ENCODE measurements at regions not wholly inside any gene's neighbourhood (a gene's known extent, or its start where the extent isn't known, plus 50 kb on each side); places are given as distances from the start of the nearest gene placed in this dataset.

- no peaks in the 10 kb centered on the region for H3K27me3 ChIP-seq (replicated peaks; ENCODE audit: insufficient read depth)
- H3F3A ChIP-seq (ENCODE audit: insufficient read depth): no peaks in the 10 kb centered on the region
- DNase-seq: no peak
- no peaks in the 10 kb centered on the region for H4K20me1 ChIP-seq (ENCODE audit: insufficient read depth)
- no peak overlapping the region for H3K9ac ChIP-seq
- TF ChIP-seq EZH2 (IDR thresholded peaks at IDR 0.05; ENCODE audit: insufficient read depth, poor library complexity, severe bottlenecking) (no peak), EZH2phosphoT487 (IDR thresholded peaks at IDR 0.05; ENCODE audit: insufficient read depth, low read depth) (no peak)
- no peaks in the 10 kb centered on the region for H3K9me2 ChIP-seq (ENCODE audit: insufficient read depth)
- no peaks in the 10 kb centered on the region for H3K9me3 ChIP-seq (ENCODE audit: low read depth)
- no peak overlapping the region for H2AFZ ChIP-seq
- no peaks in the 10 kb centered on the region for H3K79me2 ChIP-seq (ENCODE audit: insufficient read depth)
- no peak overlapping the region for H3K4me3 ChIP-seq
- H3K36me3 ChIP-seq (ENCODE audit: low read depth): no peaks in the 10 kb centered on the region
- in situ Hi-C loops (cut with MboI): no loop called here
- H3K4me2 ChIP-seq (ENCODE audit: unreplicated experiment): no peak overlapping the region
- no peak overlapping the region for H3K27ac ChIP-seq
- no peaks in the 10 kb centered on the region for H3K4me1 ChIP-seq (ENCODE audit: insufficient read depth)
Measured at GRCh38 chr2:52288596-52288995, 1256.7 kb upstream of the NRXN1 start.

- H3K27me3 ChIP-seq (replicated peaks; ENCODE audit: insufficient read depth): no peaks in the 10 kb centered on the region
- H3K4me2 ChIP-seq (ENCODE audit: unreplicated experiment): no peak overlapping the region
- in situ Hi-C loops (cut with MboI): no loop called here
- no peak for TF ChIP-seq EZH2 (IDR thresholded peaks at IDR 0.05; ENCODE audit: insufficient read depth, poor library complexity, severe bottlenecking)
- no peak for TF ChIP-seq EZH2phosphoT487 (IDR thresholded peaks at IDR 0.05; ENCODE audit: insufficient read depth, low read depth)
- H3K4me3 ChIP-seq: no peak overlapping the region
- no peaks in the 10 kb centered on the region for H3F3A ChIP-seq (ENCODE audit: insufficient read depth)
- peak; percentile 34 for DNase-seq
- H2AFZ ChIP-seq: no peak overlapping the region
- H3K27ac ChIP-seq: no peak overlapping the region
- WGBS, 2 experiments (ENCODE audit: low coverage in 1 of 2, low lambda C conversion rate in 2 of 2, missing lambda C conversion rate in 2 of 2): 15 to 18% methylated on average over 3 of the region's 3 CpGs
- no peaks in the 10 kb centered on the region for H3K9me3 ChIP-seq (ENCODE audit: low read depth)
- H3K36me3 ChIP-seq (ENCODE audit: low read depth): no peaks in the 10 kb centered on the region
- H3K9ac ChIP-seq: no peak overlapping the region
- H3K4me1 ChIP-seq (ENCODE audit: insufficient read depth): no peaks in the 10 kb centered on the region
- H4K20me1 ChIP-seq (ENCODE audit: insufficient read depth): no peaks in the 10 kb centered on the region
- H3K9me2 ChIP-seq (ENCODE audit: insufficient read depth): no peaks in the 10 kb centered on the region
- H3K79me2 ChIP-seq (ENCODE audit: insufficient read depth): no peaks in the 10 kb centered on the region
Measured at GRCh38 chr2:52269696-52270485, 1238.0 kb upstream of the NRXN1 start.

GRCh38 chr2:52264911-52265310, 1233.0 kb upstream of the NRXN1 start:
- H3K4me1 ChIP-seq (ENCODE audit: insufficient read depth): no peaks in the 10 kb centered on the region
- no peaks in the 10 kb centered on the region for H3K79me2 ChIP-seq (ENCODE audit: insufficient read depth)
- TF ChIP-seq EZH2 (IDR thresholded peaks at IDR 0.05; ENCODE audit: insufficient read depth, poor library complexity, severe bottlenecking): no peak
- no peak for TF ChIP-seq EZH2phosphoT487 (IDR thresholded peaks at IDR 0.05; ENCODE audit: insufficient read depth, low read depth)
- no peaks in the 10 kb centered on the region for H3F3A ChIP-seq (ENCODE audit: insufficient read depth)
- 44 to 53% methylated on average over 2 of the region's 2 CpGs for WGBS, 2 experiments (ENCODE audit: low coverage in 1 of 2, low lambda C conversion rate in 2 of 2, missing lambda C conversion rate in 2 of 2)
- no peaks in the 10 kb centered on the region for H3K27me3 ChIP-seq (replicated peaks; ENCODE audit: insufficient read depth)
- H3K9ac ChIP-seq: no peak overlapping the region
- no peak for DNase-seq
- no peak overlapping the region for H3K27ac ChIP-seq
- H3K4me3 ChIP-seq: no peak overlapping the region
- no peak overlapping the region for H2AFZ ChIP-seq
- no peaks in the 10 kb centered on the region for H4K20me1 ChIP-seq (ENCODE audit: insufficient read depth)
- no peaks in the 10 kb centered on the region for H3K9me3 ChIP-seq (ENCODE audit: low read depth)
- no peak overlapping the region for H3K4me2 ChIP-seq (ENCODE audit: unreplicated experiment)
- no peaks in the 10 kb centered on the region for H3K9me2 ChIP-seq (ENCODE audit: insufficient read depth)
- in situ Hi-C loops (cut with MboI): no loop called here
- H3K36me3 ChIP-seq (ENCODE audit: low read depth): no peaks in the 10 kb centered on the region

- TF ChIP-seq EZH2phosphoT487 (IDR thresholded peaks at IDR 0.05; ENCODE audit: insufficient read depth, low read depth) (no peak), EZH2 (IDR thresholded peaks at IDR 0.05; ENCODE audit: insufficient read depth, poor library complexity, severe bottlenecking) (no peak)
- H3K27me3 ChIP-seq (replicated peaks; ENCODE audit: insufficient read depth): no peaks in the 10 kb centered on the region
- no peaks in the 10 kb centered on the region for H3K4me1 ChIP-seq (ENCODE audit: insufficient read depth)
- H3K4me2 ChIP-seq (ENCODE audit: unreplicated experiment): no peak overlapping the region
- H3K9me2 ChIP-seq (ENCODE audit: insufficient read depth): no peaks in the 10 kb centered on the region
- no peak overlapping the region for H2AFZ ChIP-seq
- H3K79me2 ChIP-seq (ENCODE audit: insufficient read depth): no peaks in the 10 kb centered on the region
- H3F3A ChIP-seq (ENCODE audit: insufficient read depth): no peaks in the 10 kb centered on the region
- H4K20me1 ChIP-seq (ENCODE audit: insufficient read depth): no peaks in the 10 kb centered on the region
- 18 to 21% methylated on average over 3 of the region's 3 CpGs for WGBS, 2 experiments (ENCODE audit: low coverage in 1 of 2, low lambda C conversion rate in 2 of 2, missing lambda C conversion rate in 2 of 2)
- no peak overlapping the region for H3K27ac ChIP-seq
- in situ Hi-C loops (cut with MboI): no loop called here
- H3K4me3 ChIP-seq: no peak overlapping the region
- H3K9ac ChIP-seq: no peak overlapping the region
- H3K9me3 ChIP-seq (ENCODE audit: low read depth): no peaks in the 10 kb centered on the region
- H3K36me3 ChIP-seq (ENCODE audit: low read depth): no peaks in the 10 kb centered on the region
- DNase-seq: no peak
Measured at GRCh38 chr2:52264488-52264887, 1232.6 kb upstream of the NRXN1 start.

All from GM23248 (cell line).